DOHH2 (cell line): ENCODE measurements at regions not wholly inside any gene's neighbourhood (a gene's known extent, or its start where the extent isn't known, plus 50 kb on each side); places are given as distances from the start of the nearest gene placed in this dataset.

Experiments
- CTCF ChIP-seq: fragments of 200-600 bp; sonication (generic); IDR thresholded peaks from one replicate; pipeline ENCODE4 v1.5.1; 2014; ENCODE audit warnings: antibody characterized with exemption, mild to moderate bottlenecking, low read depth, low read length; ENCODE audit not compliant: poor library complexity, severe bottlenecking
- EZH2phosphoT487 ChIP-seq: fragments of 200-600 bp; sonication (generic); IDR thresholded peaks from 2 replicates; pipeline ENCODE4 v1.6.1; 2017; ENCODE audit warnings: borderline replicate concordance, mild to moderate bottlenecking, antibody characterized with exemption, low read length, moderate library complexity, mixed read lengths

DNA sequence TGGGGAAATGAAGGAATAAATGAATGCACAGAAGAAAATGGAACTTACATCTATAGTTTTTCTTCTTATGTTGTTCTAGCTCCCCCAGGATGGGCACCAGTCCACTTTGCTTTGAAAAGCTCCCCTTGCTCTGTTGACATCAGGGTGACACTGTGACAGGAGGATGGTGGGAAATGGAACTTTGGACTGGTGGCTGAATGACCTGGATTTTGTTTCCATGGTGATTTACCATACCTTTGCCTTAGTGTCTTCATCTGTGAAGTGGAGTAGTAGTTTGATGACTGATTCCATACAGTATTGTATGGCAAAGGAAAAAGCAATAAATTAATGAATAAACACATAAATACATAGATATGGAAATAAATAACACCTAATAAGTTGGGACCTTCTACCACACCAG, 294.7 kb downstream of the KIF4B start:
- no peak for TF ChIP-seq CTCF
- TF ChIP-seq EZH2phosphoT487 = no peak
